ENCODE measurements at regions not wholly inside any gene's neighbourhood (a gene's known extent, or its start where the extent isn't known, plus 50 kb on each side); places are given as distances from the start of the nearest gene placed in this dataset.
"Not testable (repeated sequence)": the region's sequence is repeated elsewhere in the genome, so short reads cannot be mapped to it uniquely, and the experiment has no call there.

DNA sequence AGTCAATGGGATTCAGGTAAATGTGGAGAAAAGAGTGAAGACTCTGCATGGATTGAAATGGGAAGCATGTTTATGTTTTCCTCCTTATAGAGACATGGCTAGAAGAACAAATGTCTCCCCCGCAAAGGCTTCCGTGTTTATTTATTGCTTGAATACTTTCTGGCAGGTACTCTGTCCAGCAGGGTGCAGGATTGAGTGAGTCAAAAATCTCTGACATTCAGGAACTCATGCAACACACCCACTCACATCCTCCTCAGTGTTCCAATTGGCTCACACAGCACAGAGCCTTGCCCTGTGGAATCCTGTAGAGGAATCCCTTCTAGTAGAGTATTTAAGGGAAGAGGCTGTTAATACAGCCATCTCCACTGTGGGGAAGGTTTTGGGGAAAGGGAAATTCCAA is 290.3 kb upstream of the VWC2 start:
- no peak for ATAC-seq (replicated peaks in 6 of 8)
- in situ Hi-C loops (cut with MboI; ENCODE audit: low pct_unique_long_range_greater_than_20kb in 2 of 9, low sequenced_read_pairs in 9 of 9, unreplicated experiment in 9 of 9) = no loop called here

DNA sequence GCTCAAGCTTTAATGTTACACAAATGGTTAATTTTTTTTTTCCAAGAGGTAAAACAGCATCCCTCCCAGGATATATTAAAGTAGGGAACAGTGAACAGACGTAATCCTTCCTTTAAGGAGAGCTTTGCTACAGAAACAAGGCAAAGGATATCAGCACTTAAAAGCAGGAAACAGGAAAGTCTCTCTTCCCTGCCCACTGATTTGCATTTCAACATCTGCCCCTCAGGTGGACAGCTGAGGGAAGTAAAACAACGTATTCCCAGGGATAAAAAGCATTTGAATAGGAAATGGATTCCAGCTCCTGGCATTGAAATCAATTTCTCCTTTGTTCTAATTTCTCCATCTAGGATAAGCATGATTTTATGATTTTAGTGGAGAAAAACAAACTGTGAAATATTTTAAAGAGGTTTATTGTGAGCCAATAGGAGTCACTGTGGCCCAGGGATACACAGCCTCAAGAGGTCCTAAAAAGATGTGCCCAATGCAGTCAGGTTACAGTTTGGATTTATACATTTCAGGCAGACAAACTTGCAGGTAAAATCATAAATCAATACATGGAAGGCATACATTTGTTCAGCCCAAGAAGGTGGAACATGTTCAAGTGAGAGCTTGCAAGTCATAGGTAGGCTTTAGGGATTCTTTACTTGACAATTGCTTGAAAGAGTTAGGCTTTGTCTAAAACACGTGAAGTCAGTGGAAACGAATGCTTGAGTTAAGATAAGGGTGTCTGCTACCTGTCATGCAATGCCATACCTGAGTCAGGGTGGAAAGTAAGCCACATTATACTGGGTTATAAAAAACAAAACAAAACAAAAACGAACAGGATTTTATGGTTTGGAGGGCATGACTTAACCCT is 286.2 kb upstream of the VWC2 start:
- in situ Hi-C loops (cut with MboI; ENCODE audit: low pct_unique_long_range_greater_than_20kb in 2 of 9, low sequenced_read_pairs in 9 of 9, unreplicated experiment in 9 of 9) = no loop called here
- WGBS, 10 experiments = 0 to 84% (median 50%) methylated on average over 2 to 5 of the region's 5 CpGs

More for the DNA sequence above, 290.3 kb upstream of the VWC2 start:
- Histone ChIP-seq H3K4me1 (replicated peaks in 1 of 2) (no peaks in the 10 kb centered on the region), H3K4me3 (no peak overlapping the region), H3K27ac (no peak overlapping the region)
- 25 to 100% (median 86%) methylated on average over 1 to 2 of the region's 2 CpGs; no CpG with 5 or more reads in 1 of the 10 experiments for WGBS, 10 experiments

DNA sequence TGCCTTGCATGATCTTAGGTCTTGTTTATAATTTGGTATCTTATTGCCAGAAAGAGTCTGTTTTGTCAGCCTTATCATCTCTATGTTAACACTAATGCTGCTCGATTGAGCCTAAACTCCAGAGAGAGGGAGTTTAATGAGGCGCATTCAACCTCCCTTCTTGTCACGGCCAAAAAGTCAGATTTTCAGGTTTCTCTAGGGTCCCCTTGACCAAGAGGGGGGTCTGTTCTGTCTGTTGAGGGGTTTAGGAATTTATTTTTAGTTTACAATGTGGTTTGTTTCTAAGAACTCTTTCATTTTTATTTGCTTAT is 285.7 kb upstream of the VWC2 start:
- in situ Hi-C loops (cut with MboI; ENCODE audit: low pct_unique_long_range_greater_than_20kb in 2 of 9, low sequenced_read_pairs in 9 of 9, unreplicated experiment in 9 of 9) = no loop called here
- H3K4me1 ChIP-seq (replicated peaks in 1 of 2) = no peaks in the 10 kb centered on the region
- WGBS, 10 experiments = 0 to 100% (median 80%) methylated on average over 1 to 3 of the region's 3 CpGs; no CpG with 5 or more reads in 1 of the 10 experiments
- ATAC-seq (replicated peaks in 6 of 8) = no peak
- no peak overlapping the region for H3K27ac ChIP-seq
- no peak overlapping the region for H3K4me3 ChIP-seq

More for the DNA sequence above, 286.2 kb upstream of the VWC2 start:
- no peak for ATAC-seq (replicated peaks in 6 of 8)
- H3K4me1 ChIP-seq (replicated peaks in 1 of 2) = no peaks in the 10 kb centered on the region
- no peak overlapping the region for H3K27ac ChIP-seq
- H3K4me3 ChIP-seq = no peak overlapping the region

DNA sequence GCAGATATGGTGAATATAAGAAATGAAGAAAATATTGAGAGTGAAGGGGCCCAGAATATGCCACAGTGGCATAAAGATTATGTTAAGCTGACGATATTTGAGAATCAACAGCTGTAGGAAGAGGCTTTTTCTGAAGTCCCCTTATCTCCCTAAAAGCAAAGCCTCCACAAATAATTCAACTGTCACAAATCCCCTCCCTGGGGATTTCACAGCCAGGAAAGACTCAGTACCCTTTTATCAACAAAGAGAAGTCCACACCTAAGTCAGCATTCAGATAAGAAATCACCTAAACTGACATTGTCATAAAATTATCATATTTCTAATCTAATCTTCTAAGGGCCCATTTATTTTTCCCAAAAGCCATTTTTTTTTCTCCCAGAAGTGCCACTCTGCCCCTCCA is 284.9 kb upstream of the VWC2 start:
- in situ Hi-C loops (cut with MboI; ENCODE audit: low pct_unique_long_range_greater_than_20kb in 2 of 9, low sequenced_read_pairs in 9 of 9, unreplicated experiment in 9 of 9) = no loop called here
- Histone ChIP-seq H3K4me1 (replicated peaks in 1 of 2) (no peaks in the 10 kb centered on the region), H3K4me3 (no peak overlapping the region), H3K27ac (no peak overlapping the region)
- 17 to 100% (median 80%) methylated on average over 1 of the region's 1 CpG; no CpG with 5 or more reads in 1 of the 10 experiments for WGBS, 10 experiments
- no peak for ATAC-seq (replicated peaks in 6 of 8)

DNA sequence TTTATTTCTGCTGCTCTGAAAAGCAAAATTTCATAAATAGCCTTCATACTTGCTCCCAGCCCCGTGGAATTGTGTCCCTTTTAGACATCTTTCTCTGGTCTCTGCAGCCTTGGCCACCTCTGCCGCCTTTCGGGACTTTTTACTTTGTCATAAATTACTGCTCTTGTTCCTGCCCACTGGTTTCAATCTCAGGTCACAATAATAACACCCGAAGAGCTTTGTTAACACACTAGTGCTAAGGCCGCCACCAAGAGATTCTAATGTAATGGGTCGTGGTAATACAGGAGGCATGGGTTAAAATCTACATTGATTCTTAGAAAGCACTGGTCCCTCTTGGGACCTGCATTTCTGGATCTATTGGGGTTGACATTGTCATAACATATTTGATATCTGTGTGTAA is 276.0 kb upstream of the VWC2 start:
- in situ Hi-C loops (cut with MboI; ENCODE audit: low pct_unique_long_range_greater_than_20kb in 2 of 9, low sequenced_read_pairs in 9 of 9, unreplicated experiment in 9 of 9) = no loop called here
- H3K4me1 ChIP-seq (replicated peaks in 1 of 2) = peaks cover 0 to 25% of the 10 kb centered on the region in 2 donors
- WGBS, 10 experiments = 8 to 100% (median 67%) methylated on average over 1 to 6 of the region's 6 CpGs
- H3K4me3 ChIP-seq = no peak overlapping the region
- no peak overlapping the region for H3K27ac ChIP-seq
- ATAC-seq (replicated peaks in 6 of 8) = peak in 3 of 8 experiments; percentile 34 to 44 (median 43)

DNA sequence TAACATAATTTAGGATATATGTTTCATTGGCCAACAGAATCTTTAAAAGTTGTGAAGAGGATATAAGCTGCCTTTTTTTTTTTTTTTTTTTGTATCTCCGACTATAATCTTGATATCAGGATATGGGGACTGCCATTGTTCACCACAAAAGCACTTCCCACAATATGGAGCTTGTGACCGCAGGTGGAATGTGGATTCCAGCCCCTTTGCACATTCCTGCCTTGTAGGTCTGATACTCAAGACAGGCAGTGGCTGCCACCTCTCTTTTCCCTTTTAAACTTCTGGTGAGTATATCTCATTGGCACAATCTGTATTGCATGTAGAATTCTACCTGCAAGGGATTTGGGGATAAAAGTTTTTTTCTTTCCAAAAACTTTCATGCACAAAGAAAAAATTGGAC is 272.7 kb upstream of the VWC2 start:
- in situ Hi-C loops (cut with MboI; ENCODE audit: low pct_unique_long_range_greater_than_20kb in 2 of 9, low sequenced_read_pairs in 9 of 9, unreplicated experiment in 9 of 9) = no loop called here
- no peak overlapping the region for H3K4me3 ChIP-seq

DNA sequence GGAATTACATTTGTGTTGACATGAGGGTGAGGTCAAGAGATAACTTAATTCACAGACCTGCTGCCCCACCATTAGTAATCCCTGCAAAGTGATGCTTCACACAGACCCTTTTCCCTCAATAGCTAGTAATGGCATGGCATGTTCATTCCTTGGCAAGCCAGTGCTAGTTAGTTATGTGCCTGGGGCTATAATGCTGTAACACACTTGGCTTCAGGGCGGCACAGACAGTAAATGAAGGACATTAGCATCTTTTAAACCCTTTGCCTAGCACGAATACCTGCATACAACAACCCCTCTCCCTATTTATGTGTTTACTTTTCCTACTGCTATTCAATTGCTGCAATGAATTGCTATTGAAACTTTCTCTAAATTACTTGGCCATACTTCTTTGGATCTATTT is 266.2 kb upstream of the VWC2 start:
- ATAC-seq (replicated peaks in 6 of 8) = peak in 3 of 8 experiments; percentile 14 to 56 (median 44)
- H3K4me3 ChIP-seq; H3K4me1 ChIP-seq (replicated peaks in 1 of 2); in situ Hi-C loops (cut with MboI; ENCODE audit: low pct_unique_long_range_greater_than_20kb in 2 of 9, low sequenced_read_pairs in 9 of 9, unreplicated experiment in 9 of 9); H3K27ac ChIP-seq: not testable (repeated sequence)
- WGBS, 10 experiments = 0 to 80% (median 40%) methylated on average over 1 to 2 of the region's 2 CpGs; no CpG with 5 or more reads in 3 of the 10 experiments

More for the DNA sequence above, 272.7 kb upstream of the VWC2 start:
- H3K4me1 ChIP-seq (replicated peaks in 1 of 2) = peaks cover 0 to 25% of the 10 kb centered on the region in 2 donors
- 43 to 100% (median 76%) methylated on average over 1 to 2 of the region's 2 CpGs; no CpG with 5 or more reads in 2 of the 10 experiments for WGBS, 10 experiments
- no peak for ATAC-seq (replicated peaks in 6 of 8)
- no peak overlapping the region for H3K27ac ChIP-seq

DNA sequence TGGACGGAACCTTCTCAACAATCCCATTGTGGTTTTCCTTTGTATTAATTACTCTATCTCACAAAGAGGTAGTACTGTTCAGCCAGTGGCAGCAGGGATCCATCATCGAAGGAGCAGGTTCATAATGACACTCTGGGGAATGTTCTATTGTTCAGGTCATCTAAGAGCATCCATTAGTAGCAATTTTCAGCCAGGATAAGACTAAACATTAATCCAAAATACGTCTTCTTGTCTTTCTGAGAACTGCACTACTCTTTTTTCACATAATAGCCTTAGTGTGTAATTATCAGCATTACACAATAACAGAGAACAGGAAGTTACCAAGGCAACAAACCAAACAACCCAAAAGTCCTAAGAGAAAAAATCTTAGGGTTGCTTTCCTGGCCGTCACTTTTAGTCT is 259.5 kb upstream of the VWC2 start:
- in situ Hi-C loops (cut with MboI; ENCODE audit: low pct_unique_long_range_greater_than_20kb in 2 of 9, low sequenced_read_pairs in 9 of 9, unreplicated experiment in 9 of 9) = no loop called here
- Histone ChIP-seq H3K4me3 (no peak overlapping the region), H3K4me1 (replicated peaks in 1 of 2) (peaks cover 10 to 12% of the 10 kb centered on the region in 2 donors), H3K27ac (no peak overlapping the region)
- peak in 5 of 8 experiments; percentile 96 to 98 (median 97) for ATAC-seq (replicated peaks in 6 of 8)
- WGBS, 10 experiments = 0 to 18% (median 7%) methylated on average over 2 to 4 of the region's 4 CpGs; no CpG with 5 or more reads in 1 of the 10 experiments

DNA sequence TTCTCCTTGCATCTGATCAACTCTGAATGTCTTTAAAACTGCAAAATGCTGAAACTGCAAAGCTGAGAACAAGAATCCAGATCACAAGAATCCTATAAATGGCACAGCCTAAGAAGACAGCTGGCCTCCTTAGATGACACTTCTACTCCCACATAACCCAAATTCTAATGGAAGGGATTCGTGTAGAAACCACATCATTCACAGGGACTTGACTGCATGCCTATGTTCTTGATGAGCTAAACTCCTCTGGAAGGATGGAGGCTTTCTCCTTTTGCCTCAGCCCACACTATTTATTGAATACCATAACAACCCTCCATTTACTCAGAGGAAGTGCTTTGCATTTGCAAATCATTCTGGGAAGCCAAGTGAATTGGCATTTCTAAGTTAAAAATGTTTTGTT is 252.5 kb upstream of the VWC2 start:
- H3K4me1 ChIP-seq (replicated peaks in 1 of 2) = peaks cover 6 to 7% of the 10 kb centered on the region in 2 donors
- no peak overlapping the region for H3K4me3 ChIP-seq
- ATAC-seq (replicated peaks in 6 of 8) = peak in 5 of 8 experiments; percentile 8 to 95 (median 48)
- 0 to 22% (median 0%) methylated on average over 1 of the region's 1 CpG; no CpG with 5 or more reads in 5 of the 10 experiments for WGBS, 10 experiments
- no peak overlapping the region for H3K27ac ChIP-seq
- in situ Hi-C loops (cut with MboI; ENCODE audit: low pct_unique_long_range_greater_than_20kb in 2 of 9, low sequenced_read_pairs in 9 of 9, unreplicated experiment in 9 of 9) = no loop called here

DNA sequence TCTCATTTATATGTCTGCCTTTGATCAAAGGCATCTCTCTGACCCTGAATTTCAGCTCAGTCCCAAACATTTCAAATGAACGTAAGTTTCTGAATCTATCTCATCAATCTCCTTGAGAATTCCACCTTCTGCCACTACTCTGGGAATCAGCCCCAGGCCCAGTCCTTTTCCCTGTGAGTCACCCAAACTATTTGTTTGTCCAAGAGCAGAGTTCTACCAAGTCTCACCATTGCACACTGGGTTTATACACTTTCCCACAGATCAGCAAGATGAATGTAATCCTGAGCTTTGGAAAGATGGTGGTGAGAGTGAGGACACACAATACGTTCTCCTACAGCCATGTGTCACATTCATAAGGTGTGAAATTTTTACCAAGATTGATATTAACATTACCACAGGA is 251.3 kb upstream of the VWC2 start:
- in situ Hi-C loops (cut with MboI; ENCODE audit: low pct_unique_long_range_greater_than_20kb in 2 of 9, low sequenced_read_pairs in 9 of 9, unreplicated experiment in 9 of 9) = no loop called here
- 0 to 100% (median 78%) methylated on average over 1 to 2 of the region's 2 CpGs; no CpG with 5 or more reads in 3 of the 10 experiments for WGBS, 10 experiments
- ATAC-seq (replicated peaks in 6 of 8) = no peak
- Histone ChIP-seq H3K27ac (no peak overlapping the region), H3K4me3 (no peak overlapping the region), H3K4me1 (replicated peaks in 1 of 2) (peaks cover 6 to 7% of the 10 kb centered on the region in 2 donors)

DNA sequence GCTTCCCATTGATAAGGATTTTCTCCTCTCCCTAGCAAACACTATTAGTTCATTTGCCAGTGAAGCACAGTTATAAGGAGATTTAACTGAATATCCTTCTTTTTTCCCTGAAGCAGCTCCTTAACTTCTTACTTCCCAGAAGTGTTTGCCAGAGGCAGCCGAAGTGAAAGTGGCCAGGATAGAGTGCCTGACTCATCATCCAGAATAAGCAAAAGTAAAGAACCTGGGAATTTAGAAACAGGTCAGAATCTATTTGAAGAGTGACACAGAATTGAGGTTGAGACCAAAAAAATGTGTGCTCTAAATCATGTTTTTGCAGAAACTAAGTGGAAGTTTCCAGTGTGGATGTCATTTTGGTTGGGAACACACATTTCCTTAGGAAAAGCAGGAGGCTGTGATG is 249.6 kb upstream of the VWC2 start:
- ATAC-seq (replicated peaks in 6 of 8) = no peak
- in situ Hi-C loops (cut with MboI; ENCODE audit: low pct_unique_long_range_greater_than_20kb in 2 of 9, low sequenced_read_pairs in 9 of 9, unreplicated experiment in 9 of 9) = no loop called here
- Histone ChIP-seq H3K27ac (no peak overlapping the region), H3K4me1 (replicated peaks in 1 of 2) (peaks cover 6 to 7% of the 10 kb centered on the region in 2 donors), H3K4me3 (no peak overlapping the region)
- WGBS, 10 experiments = 0 to 100% (median 95%) methylated on average over 1 of the region's 1 CpG; no CpG with 5 or more reads in 2 of the 10 experiments

DNA sequence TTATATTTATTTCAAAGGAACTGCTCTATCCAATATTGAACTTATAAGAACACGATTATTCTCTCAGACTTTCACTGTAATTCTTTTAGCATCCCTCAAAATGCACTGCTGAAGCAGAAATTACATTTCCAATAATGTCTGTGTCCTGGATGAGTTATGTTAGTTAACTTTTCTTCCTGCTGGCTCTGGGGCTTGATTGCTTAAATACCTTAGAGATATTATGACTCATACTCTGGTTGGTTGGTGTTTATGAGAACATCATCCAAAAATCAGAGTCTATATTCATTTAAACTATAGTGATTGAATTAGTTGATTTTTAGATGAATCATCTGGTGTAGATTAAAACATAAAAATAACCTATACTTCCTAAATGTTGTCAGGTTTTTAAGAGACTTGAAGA is 246.3 kb upstream of the VWC2 start:
- 0 to 100% (median 58%) methylated on average over 1 of the region's 1 CpG for WGBS, 10 experiments
- no peak overlapping the region for H3K27ac ChIP-seq
- no peaks in the 10 kb centered on the region for H3K4me1 ChIP-seq (replicated peaks in 1 of 2)
- H3K4me3 ChIP-seq = no peak overlapping the region
- peak in 5 of 8 experiments; percentile 19 to 78 (median 62) for ATAC-seq (replicated peaks in 6 of 8)
- in situ Hi-C loops (cut with MboI; ENCODE audit: low pct_unique_long_range_greater_than_20kb in 2 of 9, low sequenced_read_pairs in 9 of 9, unreplicated experiment in 9 of 9) = no loop called here

DNA sequence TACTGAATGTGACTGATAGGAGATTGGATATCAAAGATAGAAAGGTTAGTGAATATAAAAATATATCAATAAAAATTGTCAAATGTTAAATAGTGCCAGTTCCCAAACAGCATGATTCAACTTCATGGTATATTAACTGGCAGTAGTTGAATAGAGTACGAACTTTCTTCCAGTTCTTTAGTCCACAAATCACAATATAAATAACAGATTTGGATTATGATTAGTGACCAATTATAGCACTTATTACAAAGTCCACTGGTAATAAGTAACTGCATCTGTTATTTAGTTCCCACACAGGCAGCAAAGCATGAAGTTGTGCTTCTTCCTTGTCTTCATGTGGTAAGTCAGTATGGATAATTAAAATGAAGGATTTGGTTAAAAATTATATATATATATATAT is 243.0 kb upstream of the VWC2 start:
- 0 to 82% (median 12%) methylated on average over 1 of the region's 1 CpG; no CpG with 5 or more reads in 2 of the 10 experiments for WGBS, 10 experiments
- Histone ChIP-seq H3K4me3 (no peak overlapping the region), H3K27ac (no peak overlapping the region), H3K4me1 (replicated peaks in 1 of 2) (no peaks in the 10 kb centered on the region)
- in situ Hi-C loops (cut with MboI; ENCODE audit: low pct_unique_long_range_greater_than_20kb in 2 of 9, low sequenced_read_pairs in 9 of 9, unreplicated experiment in 9 of 9) = no loop called here
- ATAC-seq (replicated peaks in 6 of 8) = no peak

All from motor neuron (in vitro differentiated cells).